GM19397 (cell line): ENCODE measurements at regions not wholly inside any gene's neighbourhood (a gene's known extent, or its start where the extent isn't known, plus 50 kb on each side); places are given as distances from the start of the nearest gene placed in this dataset.
"Not testable (repeated sequence)": the region's sequence is repeated elsewhere in the genome, so short reads cannot be mapped to it uniquely, and the experiment has no call there.

Experiments
- ATAC-seq: cut with Tn5 transposase; IDR thresholded peaks from one replicate; pipeline ENCODE4 v1.9.1; 2021; ENCODE audit warnings: mild to moderate bottlenecking, moderate library complexity; ENCODE audit not compliant: unreplicated experiment

- not testable (repeated sequence) for ATAC-seq
Observed at GRCh38 chr17:21470422-21470821, 94.3 kb downstream of the KCNJ12 start.

- ATAC-seq, result no peak
Observed at GRCh38 chr17:21470861-21471260, 94.7 kb downstream of the KCNJ12 start.

- no peak for ATAC-seq
Observed at GRCh38 chr17:21474815-21475214, 98.7 kb downstream of the KCNJ12 start.

- no peak for ATAC-seq
Observed at GRCh38 chr17:21475571-21475970, 99.4 kb downstream of the KCNJ12 start.

GRCh38 chr17:21476867-21477266 lies 100.7 kb downstream of the KCNJ12 start:
- no peak for ATAC-seq

- ATAC-seq, result no peak
Observed at GRCh38 chr17:21482189-21482865, 106.2 kb downstream of the KCNJ12 start.

- ATAC-seq, result not testable (repeated sequence)
Observed at GRCh38 chr17:21488043-21488442, 111.9 kb downstream of the KCNJ12 start.

GRCh38 chr17:21493993-21494392 lies 117.8 kb downstream of the KCNJ12 start:
- ATAC-seq, result no peak

GRCh38 chr17:21495281-21495680 lies 119.1 kb downstream of the KCNJ12 start:
- ATAC-seq, result no peak

GRCh38 chr17:21500064-21500463 lies 123.9 kb downstream of the KCNJ12 start:
- ATAC-seq, result no peak

GRCh38 chr17:21501927-21502700 lies 126.0 kb downstream of the KCNJ12 start:
- not testable (repeated sequence) for ATAC-seq

GRCh38 chr17:21505819-21506815 lies 130.0 kb downstream of the KCNJ12 start:
- no peak for ATAC-seq

- ATAC-seq, result not testable (repeated sequence)
Observed at GRCh38 chr17:21507806-21508205, 131.6 kb downstream of the KCNJ12 start.

- ATAC-seq, result no peak
Observed at GRCh38 chr17:21508211-21508610, 132.1 kb downstream of the KCNJ12 start.

- not testable (repeated sequence) for ATAC-seq
Observed at GRCh38 chr17:21509356-21509755, 133.2 kb downstream of the KCNJ12 start.

GRCh38 chr17:21510686-21511362 lies 134.7 kb downstream of the KCNJ12 start:
- ATAC-seq, result no peak

- ATAC-seq, result peak; percentile 67
Observed at GRCh38 chr17:21511363-21512195, 135.4 kb downstream of the KCNJ12 start.

- no peak for ATAC-seq
Observed at GRCh38 chr17:21512307-21513011, 136.3 kb downstream of the KCNJ12 start.

- ATAC-seq, result no peak
Observed at GRCh38 chr17:21513012-21513570, 136.9 kb downstream of the KCNJ12 start.
